GM12878 (cell line): ENCODE measurements at regions not wholly inside any gene's neighbourhood (a gene's known extent, or its start where the extent isn't known, plus 50 kb on each side); places are given as distances from the start of the nearest gene placed in this dataset.

Source experiments
- ATAC-seq: fragments of 200-7000 bp; cut with Tn5 transposase; 3 replicates; pipeline ENCODE4 v1.9.1; 2020; ENCODE audit warnings: mild to moderate bottlenecking, moderate library complexity
- BruUV-seq: library from RNA; stranded (reverse); fragments of 400-500 nt; replicated peaks from 2 replicates; lab custom pipeline; 2021; lab: Mats Ljungman, UMichigan
- CTCF ChIA-PET: fragments of 300-600 bp; sonication (Branson Sonifier 250); formaldehyde crosslinking; extraction: SDS; loops from one replicate; lab custom pipeline; 2021; ENCODE audit warnings: inconsistent platforms; lab: Yijun Ruan, JAX
- POLR2A ChIA-PET: fragments of 350-600 bp; formaldehyde crosslinking; extraction: SDS; loops from one replicate; lab custom pipeline; 2021; ENCODE audit warnings: inconsistent platforms; lab: Charles Lee
- RAD21 ChIA-PET: fragments of 300-600 bp; sonication (Branson Sonifier 250); formaldehyde crosslinking; loops from one replicate; lab custom pipeline; 2023; ENCODE audit warnings: antibody characterized with exemption; ENCODE audit not compliant: unreplicated experiment; lab: Charles Lee
- SMC1A ChIA-PET: fragments of 300-600 bp; sonication (Branson Sonifier 250); formaldehyde crosslinking; loops from one replicate; lab custom pipeline; 2023; ENCODE audit not compliant: unreplicated experiment, uncharacterized antibody; lab: Charles Lee
- DNase-seq: peaks from one replicate; pipeline ENCODE4 v3.0.0-alpha.2; 2011; ENCODE audit warnings: low read depth, low spot score
- FAIRE-seq: peaks from 3 replicates; lab custom pipeline; 2011; peaks lifted over from hg19 to GRCh38; lab: Jason Lieb, UNC
- H2AFZ ChIP-seq: 2 replicates; pipeline ENCODE4 v1.6.0; 2011; ENCODE audit warnings: low read depth, low read length, control low read depth; ENCODE audit not compliant: control insufficient read depth
- H3K27ac ChIP-seq: 2 replicates; pipeline ENCODE4 v1.5.1; 2011; ENCODE audit warnings: control low read depth; ENCODE audit not compliant: control insufficient read depth, insufficient read depth
- H3K27me3 ChIP-seq, 2 experiments: replicated peaks in 1 of 2; 2 replicates each; pipeline versions ENCODE4 v1.6.0 to v1.6.1; 2011; ENCODE audit warnings: low read length in 1 of 2; ENCODE audit not compliant: control insufficient read depth in 2 of 2, insufficient read depth in 2 of 2
- H3K36me3 ChIP-seq, 2 experiments: 2 replicates each; pipeline ENCODE4 v1.5.1; 2011; ENCODE audit warnings: low read length in 1 of 2; ENCODE audit not compliant: control insufficient read depth in 2 of 2, insufficient read depth in 2 of 2
- H3K4me1 ChIP-seq: 2 replicates; pipeline ENCODE4 v1.6.1; 2011; ENCODE audit warnings: mild to moderate bottlenecking, low read length, moderate library complexity, mixed read lengths; ENCODE audit not compliant: control insufficient read depth, insufficient read depth
- H3K4me2 ChIP-seq: 2 replicates; pipeline ENCODE4 v1.6.0; 2011; ENCODE audit warnings: control low read depth; ENCODE audit not compliant: control insufficient read depth, insufficient read depth
- H3K4me3 ChIP-seq: fragments of 200-600 bp; sonication (generic); 2 replicates; pipeline ENCODE4 v1.5.1; 2016
- H3K79me2 ChIP-seq: 2 replicates; pipeline ENCODE4 v1.6.0; 2011; ENCODE audit warnings: low read length; ENCODE audit not compliant: control insufficient read depth, insufficient read depth
- H3K9ac ChIP-seq: 2 replicates; pipeline ENCODE4 v1.8.0; 2011; ENCODE audit warnings: low read length, control low read depth, mixed read lengths; ENCODE audit not compliant: control insufficient read depth, insufficient read depth
- H3K9me3 ChIP-seq: replicated peaks from 3 replicates; pipeline ENCODE4 v1.5.1; 2011; ENCODE audit warnings: mild to moderate bottlenecking, low read length; ENCODE audit not compliant: control insufficient read depth, insufficient read depth
- H4K20me1 ChIP-seq: 2 replicates; pipeline ENCODE4 v1.6.0; 2011; ENCODE audit not compliant: control insufficient read depth, insufficient read depth
- CBFB ChIP-seq: IDR thresholded peaks from 2 replicates; pipeline ENCODE4 v1.6.1; 2016; ENCODE audit warnings: antibody characterized with exemption, low read depth
- CREB1 ChIP-seq: IDR thresholded peaks from 2 replicates; pipeline ENCODE4 v1.6.1; 2012; ENCODE audit warnings: low read depth, mild to moderate bottlenecking, inconsistent platforms
- CREM ChIP-seq: IDR thresholded peaks from 2 replicates; pipeline ENCODE4 v1.6.1; 2014; ENCODE audit warnings: antibody characterized with exemption, low read depth
- E2F8 ChIP-seq: fragments of 450-650 bp; IDR thresholded peaks from 2 replicates; pipeline ENCODE4 v1.6.1; 2018; ENCODE audit warnings: mild to moderate bottlenecking, low read depth, moderate library complexity; ENCODE audit not compliant: partially characterized antibody
- ELK1 ChIP-seq: IDR thresholded peaks from 2 replicates; pipeline ENCODE4 v1.6.1; 2012; ENCODE audit warnings: low read depth, low read length, improper control_type of control experiment
- ESRRA ChIP-seq: IDR thresholded peaks from 2 replicates; pipeline ENCODE4 v1.6.1; 2012; ENCODE audit warnings: mild to moderate bottlenecking, low read length, improper control_type of control experiment
- ETV6 ChIP-seq, 2 experiments: fragments of 450-650 bp in 1 of 2; IDR thresholded peaks in 1 of 2; conservative IDR thresholded peaks in 1 of 2; 2 replicates each; pipeline ENCODE4 v1.6.1; 2014; ENCODE audit warnings: antibody characterized with exemption in 1 of 2, borderline replicate concordance in 1 of 2, low read depth in 1 of 2, mild to moderate bottlenecking in 1 of 2, moderate library complexity in 1 of 2
- EZH2 ChIP-seq: IDR thresholded peaks from 2 replicates; pipeline ENCODE4 v1.6.1; 2012; ENCODE audit warnings: low read depth, mild to moderate bottlenecking, control low read depth, inconsistent platforms, low read length, borderline replicate concordance; ENCODE audit not compliant: control insufficient read depth
- KAT2A ChIP-seq: conservative IDR thresholded peaks from 2 replicates; pipeline ENCODE4 v1.6.1; 2011; ENCODE audit warnings: low read depth, low read length; ENCODE audit not compliant: control insufficient read depth
- MTA3 ChIP-seq: IDR thresholded peaks from 2 replicates; pipeline ENCODE4 v1.6.1; 2012; ENCODE audit warnings: low read length, inconsistent platforms, borderline replicate concordance
- MYB ChIP-seq: fragments of 150-350 bp; IDR thresholded peaks from 2 replicates; pipeline ENCODE4 v1.6.1; 2014; ENCODE audit warnings: mild to moderate bottlenecking, low read depth, low read length, borderline replicate concordance
- NRF1 ChIP-seq: conservative IDR thresholded peaks from 2 replicates; pipeline ENCODE4 v1.6.1; 2011; ENCODE audit warnings: mild to moderate bottlenecking, low read depth, low read length, improper control_type of control experiment
- PAX5 ChIP-seq: IDR thresholded peaks from 2 replicates; pipeline ENCODE4 v1.6.1; 2011; ENCODE audit warnings: low read depth, low read length, borderline replicate concordance
- RBBP5 ChIP-seq: fragments of 200-600 bp; sonication (generic); conservative IDR thresholded peaks from 2 replicates; pipeline ENCODE4 v1.6.1; 2016
- RCOR1 ChIP-seq: conservative IDR thresholded peaks from 2 replicates; pipeline ENCODE4 v1.6.1; 2012; ENCODE audit warnings: low read depth, low read length, improper control_type of control experiment
- SREBF2 ChIP-seq: IDR thresholded peaks from 2 replicates; pipeline ENCODE4 v1.6.1; 2012; ENCODE audit warnings: mild to moderate bottlenecking, low read length
- SRF ChIP-seq, 2 experiments: IDR thresholded peaks; 2 replicates each; pipeline ENCODE4 v1.6.1; 2011; ENCODE audit warnings: low read depth in 2 of 2, low read length in 2 of 2, mild to moderate bottlenecking in 1 of 2, moderate library complexity in 1 of 2
- TCF3 ChIP-seq: IDR thresholded peaks from 2 replicates; pipeline ENCODE4 v1.6.1; 2012; ENCODE audit warnings: low read depth, mild to moderate bottlenecking, low read length, borderline replicate concordance; ENCODE audit not compliant: insufficient read depth
- ZNF217 ChIP-seq: fragments of 450-650 bp; IDR thresholded peaks from 2 replicates; pipeline ENCODE4 v1.6.1; 2017; ENCODE audit warnings: antibody characterized with exemption, mild to moderate bottlenecking
- WGBS: methylation state at CpG from one replicate; pipeline ENCODE4 v1.1.6; 2016; ENCODE audit warnings: low lambda C conversion rate; ENCODE audit not compliant: insufficient replicate concordance, insufficient coverage; ENCODE audit errors: missing lambda C conversion rate; 5-methylcytosine and 5-hydroxymethylcytosine counted together
- in situ Hi-C: fragments of 300-500 bp; cut with MboI; formaldehyde crosslinking; loops from 9 replicates; pipeline ENCODE4 v1.14.3; 2018; ENCODE audit warnings: mixed read lengths
- intact Hi-C: fragments of 100-400 bp; cut with micrococcal nuclease; formaldehyde crosslinking; loops from one replicate; pipeline ENCODE4 v1.14.2; 2022; ENCODE audit not compliant: unreplicated experiment

GRCh38 chr21:20086508-20086907 is 911.7 kb upstream of the NCAM2 start:
- no peak for FAIRE-seq
- SMC1A ChIA-PET = no interaction called here
- intact Hi-C loops (no loop called here), in situ Hi-C loops (loop anchor here (25.0 kb wide), 1 partner anchor 99 kb away; no protein-coding TSS in a partner anchor)
- H3K4me2 ChIP-seq = no peak overlapping the region
- CTCF ChIA-PET = interaction anchor here (0.6 kb wide), 1 partner anchor 24 kb away, joined by 3 read pairs; no protein-coding TSS in a partner anchor
- H3K9me3 ChIP-seq = no peaks in the 10 kb centered on the region; the same call in 2 of the 3 replicates
- no peaks in the 10 kb centered on the region for H3K4me1 ChIP-seq
- RAD21 ChIA-PET = no interaction called here
- POLR2A ChIA-PET = no interaction called here
- H3K4me3 ChIP-seq = no peak overlapping the region
- H4K20me1 ChIP-seq = no peaks in the 10 kb centered on the region
- H3K36me3 ChIP-seq = no peaks in the 10 kb centered on the region
- H2AFZ ChIP-seq = no peak overlapping the region
- ATAC-seq = no peak
- DNase-seq = no peak
- no peaks in the 10 kb centered on the region for H3K27me3 ChIP-seq
- BruUV-seq = no TSS peak
- H3K9ac ChIP-seq = no peak overlapping the region
- WGBS = 17% methylated on average over 3 of the region's 3 CpGs
- H3K79me2 ChIP-seq = no peaks in the 10 kb centered on the region
- no peak overlapping the region for H3K27ac ChIP-seq
- TF ChIP-seq SREBF2 = no peak
- no peak for TF ChIP-seq NRF1
- no peak for TF ChIP-seq ELK1
- no peak for TF ChIP-seq ETV6 (conservative IDR thresholded peaks at IDR 0.05 in 1 of 2, IDR thresholded peaks at IDR 0.05 in 1 of 2; ENCODE audit: borderline replicate concordance in 1 of 2, low read depth in 1 of 2)
- no peak for TF ChIP-seq KAT2A
- TF ChIP-seq EZH2 = no peak
- no peak for TF ChIP-seq ZNF217
- no peak for TF ChIP-seq MTA3
- no peak for TF ChIP-seq RCOR1
- no peak for TF ChIP-seq CBFB
- TF ChIP-seq CREM = no peak
- no peak for TF ChIP-seq E2F8
- no peak for TF ChIP-seq CREB1
- no peak for TF ChIP-seq ESRRA
- TF ChIP-seq PAX5 = no peak
- no peak for TF ChIP-seq TCF3
- no peak for TF ChIP-seq RBBP5
- no peak for TF ChIP-seq SRF (IDR thresholded peaks at IDR 0.05; ENCODE audit: low read depth in 2 of 2, low read length in 2 of 2)
- TF ChIP-seq MYB = no peak
